Suprapubic skin (tissue), 4 donors: ENCODE measurements at regions not wholly inside any gene's neighbourhood (a gene's known extent, or its start where the extent isn't known, plus 50 kb on each side); places are given as distances from the start of the nearest gene placed in this dataset.

Source experiments
- DNase-seq, 2 donors: peaks; one replicate each; pipeline ENCODE4 v3.0.0-alpha.2; 2019; ENCODE audit warnings: low spot score in 2 of 2
- H3K27ac ChIP-seq: fragments of 200-600 bp; sonication (generic); one replicate; pipeline ENCODE4 v1.5.1; 2019
- H3K27me3 ChIP-seq: fragments of 200-600 bp; sonication (generic); one replicate; pipeline ENCODE4 v1.5.1; 2019
- H3K36me3 ChIP-seq: fragments of 200-600 bp; sonication (generic); one replicate; pipeline ENCODE4 v1.5.1; 2019
- H3K4me1 ChIP-seq: fragments of 200-600 bp; sonication (generic); one replicate; pipeline ENCODE4 v1.5.1; 2019
- H3K4me3 ChIP-seq: fragments of 200-600 bp; sonication (generic); one replicate; pipeline ENCODE4 v1.5.1; 2019; ENCODE audit warnings: mild to moderate bottlenecking
- H3K9me3 ChIP-seq: fragments of 200-600 bp; sonication (generic); one replicate; pipeline ENCODE4 v1.5.1; 2019
- EP300 ChIP-seq: sonication (generic); formaldehyde crosslinking; IDR thresholded peaks from one replicate; pipeline ENCODE4 v1.6.1; 2017; ENCODE audit warnings: antibody characterized with exemption
- POLR2A ChIP-seq, 2 donors: fragments of 450-650 bp; IDR thresholded peaks; one replicate each; pipeline ENCODE4 v1.6.1; 2017; ENCODE audit warnings: antibody characterized with exemption in 2 of 2, mild to moderate bottlenecking in 2 of 2, moderate library complexity in 2 of 2
- POLR2AphosphoS5 ChIP-seq, 3 donors: sonication (generic); formaldehyde crosslinking; IDR thresholded peaks; one replicate each; pipeline ENCODE4 v1.6.1; 2017; ENCODE audit warnings: antibody characterized with exemption in 3 of 3
- WGBS: methylation state at CpG from one replicate; pipeline ENCODE4 v1.1.5; 2018; 5-methylcytosine and 5-hydroxymethylcytosine counted together
- TF ChIP-seq, protein P1 (sequence below), 2 donors: fragments of 200-600 bp in 1 of 2; fragments of 450-650 bp in 1 of 2; sonication (generic) in 1 of 2; IDR thresholded peaks; one replicate each; pipeline ENCODE4 v1.5.1; 2016 to 2019; ENCODE audit warnings: antibody characterized with exemption in 2 of 2, mild to moderate bottlenecking in 1 of 2, moderate library complexity in 1 of 2

DNA sequence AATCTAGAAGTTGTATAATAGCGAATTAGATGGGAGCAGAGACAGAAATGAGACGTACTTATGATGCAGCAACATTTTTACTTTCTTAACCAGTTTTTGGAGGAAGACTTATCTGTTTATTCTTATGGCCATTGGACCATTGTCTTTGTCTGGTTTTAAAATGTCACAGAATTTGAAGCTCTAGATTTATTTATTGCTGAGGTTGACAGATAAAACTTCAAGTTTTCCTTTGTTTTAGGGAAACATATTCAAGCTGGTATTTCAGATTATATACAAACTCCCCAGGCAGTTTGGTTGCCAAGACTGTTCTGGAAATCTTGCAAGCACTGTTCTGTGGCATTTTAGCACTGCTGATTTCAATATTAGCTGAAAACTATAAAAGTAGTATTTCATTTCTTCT is 1021.7 kb downstream of the GALC start:
- Histone ChIP-seq H3K27me3 (no peaks in the 10 kb centered on the region), H3K4me1 (no peaks in the 10 kb centered on the region), H3K27ac (no peak overlapping the region), H3K9me3 (no peaks in the 10 kb centered on the region), H3K36me3 (no peaks in the 10 kb centered on the region), H3K4me3 (no peak overlapping the region)
- TF ChIP-seq POLR2A (IDR thresholded peaks at IDR 0.05): no peak
- no peak for TF ChIP-seq EP300
- TF ChIP-seq, protein P1, sequence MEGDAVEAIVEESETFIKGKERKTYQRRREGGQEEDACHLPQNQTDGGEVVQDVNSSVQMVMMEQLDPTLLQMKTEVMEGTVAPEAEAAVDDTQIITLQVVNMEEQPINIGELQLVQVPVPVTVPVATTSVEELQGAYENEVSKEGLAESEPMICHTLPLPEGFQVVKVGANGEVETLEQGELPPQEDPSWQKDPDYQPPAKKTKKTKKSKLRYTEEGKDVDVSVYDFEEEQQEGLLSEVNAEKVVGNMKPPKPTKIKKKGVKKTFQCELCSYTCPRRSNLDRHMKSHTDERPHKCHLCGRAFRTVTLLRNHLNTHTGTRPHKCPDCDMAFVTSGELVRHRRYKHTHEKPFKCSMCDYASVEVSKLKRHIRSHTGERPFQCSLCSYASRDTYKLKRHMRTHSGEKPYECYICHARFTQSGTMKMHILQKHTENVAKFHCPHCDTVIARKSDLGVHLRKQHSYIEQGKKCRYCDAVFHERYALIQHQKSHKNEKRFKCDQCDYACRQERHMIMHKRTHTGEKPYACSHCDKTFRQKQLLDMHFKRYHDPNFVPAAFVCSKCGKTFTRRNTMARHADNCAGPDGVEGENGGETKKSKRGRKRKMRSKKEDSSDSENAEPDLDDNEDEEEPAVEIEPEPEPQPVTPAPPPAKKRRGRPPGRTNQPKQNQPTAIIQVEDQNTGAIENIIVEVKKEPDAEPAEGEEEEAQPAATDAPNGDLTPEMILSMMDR (IDR thresholded peaks at IDR 0.05): no peak
- no peak for TF ChIP-seq POLR2AphosphoS5 (IDR thresholded peaks at IDR 0.05)
- 80% methylated on average over 2 of the region's 2 CpGs for WGBS
- no peak for DNase-seq

DNA sequence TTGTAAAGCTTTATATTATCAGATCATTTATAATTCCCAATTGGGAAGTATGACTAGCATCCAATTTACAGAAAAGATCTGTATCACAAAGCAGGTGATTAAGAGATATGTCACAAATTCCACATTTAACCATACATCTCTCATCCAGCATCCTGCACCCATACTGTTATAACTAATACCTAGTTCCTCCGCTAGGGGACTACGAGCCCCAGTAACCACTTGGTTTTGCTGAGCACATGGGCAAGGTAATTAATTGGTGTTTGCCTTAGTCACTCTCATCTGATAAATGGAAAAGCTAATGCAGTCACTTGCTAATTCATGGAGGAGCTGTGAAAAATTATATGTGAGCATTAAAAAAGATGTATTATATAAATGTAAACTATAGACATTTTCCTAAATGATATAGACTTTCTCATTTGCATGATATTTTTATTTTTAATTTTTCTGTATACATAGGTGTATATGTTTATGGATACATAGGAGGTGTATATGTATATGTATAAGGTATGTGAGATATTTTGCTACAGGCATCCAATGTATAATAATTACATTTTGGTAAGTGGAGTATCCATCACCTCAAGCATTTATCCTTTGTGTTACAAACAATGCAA is 1031.8 kb downstream of the GALC start:
- H3K9me3 ChIP-seq: no peaks in the 10 kb centered on the region
- H3K27ac ChIP-seq: no peak overlapping the region
- no peak for DNase-seq
- H3K4me1 ChIP-seq: no peaks in the 10 kb centered on the region
- 82% methylated on average over 2 of the region's 2 CpGs for WGBS
- H3K4me3 ChIP-seq: no peak overlapping the region
- H3K36me3 ChIP-seq: no peaks in the 10 kb centered on the region
- no peak for TF ChIP-seq EP300
- TF ChIP-seq POLR2AphosphoS5 (IDR thresholded peaks at IDR 0.05): no peak
- TF ChIP-seq, protein P1 (IDR thresholded peaks at IDR 0.05): no peak
- no peak for TF ChIP-seq POLR2A (IDR thresholded peaks at IDR 0.05)
- H3K27me3 ChIP-seq: no peaks in the 10 kb centered on the region

DNA sequence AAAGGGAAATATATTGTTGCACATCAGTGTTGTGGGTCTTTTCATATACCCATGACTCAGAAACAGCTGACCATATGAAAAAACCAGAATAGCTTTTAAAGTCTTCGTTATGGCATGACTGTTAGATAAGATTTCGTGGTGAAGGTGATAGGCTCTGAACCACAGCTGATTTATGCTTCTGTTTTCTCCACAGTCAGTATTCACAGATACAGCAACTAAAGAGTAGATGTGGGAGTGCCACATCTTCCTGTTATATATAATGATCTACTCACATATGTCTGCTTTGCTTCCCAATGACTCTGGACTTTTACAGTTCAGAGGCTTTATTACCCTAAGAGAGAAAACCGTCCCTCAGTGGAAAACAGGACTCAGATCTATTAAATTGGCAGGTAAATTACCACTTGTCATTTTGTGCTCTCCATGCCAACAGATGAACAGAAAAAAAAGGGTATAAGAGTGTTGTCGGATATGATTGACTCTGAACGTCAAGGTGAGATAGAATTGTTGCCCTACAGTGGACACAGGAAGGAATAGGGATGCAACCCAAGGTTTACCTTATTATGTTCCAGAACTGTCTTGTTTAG is 1037.1 kb downstream of the GALC start:
- TF ChIP-seq, protein P1 (IDR thresholded peaks at IDR 0.05): no peak
- TF ChIP-seq EP300 (no peak), POLR2AphosphoS5 (IDR thresholded peaks at IDR 0.05) (no peak), POLR2A (IDR thresholded peaks at IDR 0.05) (no peak)
- Histone ChIP-seq H3K27me3 (no peaks in the 10 kb centered on the region), H3K4me3 (no peak overlapping the region), H3K27ac (no peak overlapping the region), H3K36me3 (no peaks in the 10 kb centered on the region), H3K4me1 (no peaks in the 10 kb centered on the region), H3K9me3 (no peaks in the 10 kb centered on the region)
- 62% methylated on average over 5 of the region's 5 CpGs for WGBS
- no peak for DNase-seq

DNA sequence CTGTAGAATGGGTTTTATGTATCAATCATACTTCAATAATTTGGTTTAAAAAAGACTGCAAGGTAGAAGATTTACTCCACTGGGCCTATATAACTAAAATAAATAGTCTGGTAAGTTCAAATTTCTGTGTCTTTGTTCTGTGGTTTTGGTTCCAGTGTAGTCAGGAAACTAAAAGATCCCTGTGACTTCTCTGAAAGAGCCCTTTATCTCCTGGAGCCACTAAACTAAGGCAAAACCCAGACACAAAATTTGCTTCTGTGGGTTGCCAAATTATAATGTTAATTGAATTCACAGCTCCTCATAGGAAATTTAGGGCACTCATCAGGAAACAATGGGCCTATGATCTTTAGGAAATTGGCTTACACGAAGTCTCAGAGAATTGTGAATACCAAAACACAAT is 1038.4 kb downstream of the GALC start:
- WGBS: 56% methylated on average over 1 of the region's 1 CpG
- H3K27me3 ChIP-seq: no peaks in the 10 kb centered on the region
- no peaks in the 10 kb centered on the region for H3K36me3 ChIP-seq
- H3K4me3 ChIP-seq: no peak overlapping the region
- DNase-seq: no peak
- no peaks in the 10 kb centered on the region for H3K4me1 ChIP-seq
- no peaks in the 10 kb centered on the region for H3K9me3 ChIP-seq
- TF ChIP-seq, protein P1 (IDR thresholded peaks at IDR 0.05): no peak
- TF ChIP-seq EP300: no peak
- TF ChIP-seq POLR2A (IDR thresholded peaks at IDR 0.05): no peak
- TF ChIP-seq POLR2AphosphoS5 (IDR thresholded peaks at IDR 0.05): no peak
- no peak overlapping the region for H3K27ac ChIP-seq

DNA sequence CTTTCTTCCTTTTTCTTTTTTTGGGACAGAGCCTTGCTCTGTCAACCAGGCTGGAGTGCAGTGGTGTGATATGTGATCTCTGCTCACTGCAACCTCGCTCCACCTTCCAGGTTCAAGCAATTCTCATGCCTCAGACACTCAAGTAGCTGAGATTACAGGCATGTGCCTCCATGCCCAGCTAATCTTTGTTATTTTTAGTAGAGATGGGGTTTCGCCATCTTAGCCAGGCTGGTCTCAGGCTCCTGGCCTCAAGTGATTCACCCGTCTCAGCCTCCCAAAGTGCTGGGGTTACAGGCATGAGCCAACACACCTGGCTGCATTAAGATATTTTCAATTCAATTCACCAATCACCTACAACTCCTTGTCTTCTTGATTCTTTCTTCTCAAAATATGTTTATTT is 1046.5 kb downstream of the GALC start:
- Histone ChIP-seq H3K4me1 (no peaks in the 10 kb centered on the region), H3K27ac (no peak overlapping the region), H3K9me3 (no peaks in the 10 kb centered on the region), H3K36me3 (no peaks in the 10 kb centered on the region), H3K4me3 (no peak overlapping the region), H3K27me3 (no peaks in the 10 kb centered on the region)
- TF ChIP-seq POLR2AphosphoS5 (IDR thresholded peaks at IDR 0.05) (no peak), POLR2A (IDR thresholded peaks at IDR 0.05) (no peak), EP300 (no peak)
- TF ChIP-seq, protein P1 (IDR thresholded peaks at IDR 0.05): no peak
- 74% methylated on average over 3 of the region's 3 CpGs for WGBS
- no peak for DNase-seq
